UCSD-AML1 (cell line): ENCODE measurements at regions not wholly inside any gene's neighbourhood (a gene's known extent, or its start where the extent isn't known, plus 50 kb on each side); places are given as distances from the start of the nearest gene placed in this dataset.

ENCODE experiments used
- DNase-seq: peaks from one replicate; lab custom pipeline; 2025; ENCODE audit not compliant: unreplicated experiment; lab: John Stamatoyannopoulos, UW

GRCh38 chr6:163943607-163944385, 529.3 kb downstream of the QKI start:
- DNase-seq, result no peak

GRCh38 chr6:163942790-163943189, 528.3 kb downstream of the QKI start:
- DNase-seq, result no peak

GRCh38 chr6:163941624-163941976, 527.1 kb downstream of the QKI start:
- no peak for DNase-seq

- no peak for DNase-seq
These were observed 526.4 kb downstream of the QKI start for GRCh38 chr6:163940705-163941623.

DNA sequence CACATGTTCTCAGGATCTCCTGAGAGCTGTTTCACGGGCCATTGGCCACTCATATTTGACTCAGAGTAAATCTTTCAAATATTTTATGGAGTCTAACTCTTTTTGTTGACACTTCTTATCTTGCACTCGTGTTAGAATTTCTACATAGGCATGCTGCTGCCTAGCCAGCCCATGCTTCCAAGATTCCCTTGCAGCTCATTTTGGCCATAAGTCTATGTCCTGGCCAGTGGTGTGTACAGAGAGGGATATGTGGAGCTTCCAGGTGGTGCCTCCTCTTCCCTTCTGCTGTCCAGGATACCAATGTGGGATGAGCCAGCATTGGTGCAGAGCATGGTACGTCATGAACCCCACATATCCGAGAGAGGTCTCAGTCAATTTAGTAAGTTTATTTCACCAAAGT, 522.6 kb downstream of the QKI start:
- no peak for DNase-seq

DNA sequence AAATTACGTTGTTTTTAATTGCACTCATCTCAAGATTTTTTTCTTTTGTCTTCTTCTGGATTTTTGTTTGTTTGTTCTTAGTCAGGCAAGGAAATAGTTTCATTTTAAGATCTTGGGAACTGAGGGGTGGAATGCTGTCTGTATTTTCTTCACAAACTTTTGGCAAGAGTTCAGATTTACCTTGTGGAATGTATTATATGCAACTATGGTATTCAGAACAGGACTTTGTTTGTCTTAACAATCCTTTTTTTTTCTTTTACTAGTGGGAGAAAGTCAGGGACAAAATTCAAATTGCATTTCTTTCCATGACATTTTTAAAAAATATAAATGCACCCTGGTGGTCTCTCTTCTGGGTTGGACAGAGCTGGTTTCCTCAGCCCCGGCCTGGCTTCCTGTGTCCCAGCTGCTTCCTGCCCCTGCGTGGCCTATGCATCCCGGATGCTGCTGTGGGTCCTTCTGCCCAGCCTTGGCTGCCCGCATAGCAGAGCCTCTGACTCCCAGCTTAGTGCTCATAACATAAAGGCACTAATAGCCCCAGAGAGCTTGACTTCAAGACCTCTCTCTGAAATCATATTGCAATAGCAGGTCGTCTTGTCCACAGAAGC, 520.7 kb downstream of the QKI start:
- DNase-seq, result peak; percentile 29

GRCh38 chr6:163930012-163930411, 515.5 kb downstream of the QKI start:
- DNase-seq, result no peak

DNA sequence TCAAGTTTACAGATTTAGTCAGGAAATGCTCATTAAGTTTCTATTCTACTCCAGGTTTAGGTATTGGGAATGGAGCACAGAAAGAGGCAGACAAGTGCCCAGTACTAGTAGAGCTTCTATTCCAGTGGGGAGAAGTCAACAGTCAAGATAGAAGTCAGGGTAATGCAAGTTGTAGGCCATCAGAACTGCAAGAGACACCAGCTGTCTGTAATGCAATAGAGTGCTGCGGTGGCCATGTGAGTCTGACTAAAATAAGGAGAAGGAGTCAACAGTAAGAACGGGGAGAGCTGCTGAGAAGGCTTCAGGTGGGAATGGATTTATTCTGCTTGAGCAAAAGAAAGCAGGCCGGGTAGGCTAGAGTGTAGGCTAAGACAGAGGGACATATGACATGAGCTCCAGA, 515.0 kb downstream of the QKI start:
- no peak for DNase-seq

DNA sequence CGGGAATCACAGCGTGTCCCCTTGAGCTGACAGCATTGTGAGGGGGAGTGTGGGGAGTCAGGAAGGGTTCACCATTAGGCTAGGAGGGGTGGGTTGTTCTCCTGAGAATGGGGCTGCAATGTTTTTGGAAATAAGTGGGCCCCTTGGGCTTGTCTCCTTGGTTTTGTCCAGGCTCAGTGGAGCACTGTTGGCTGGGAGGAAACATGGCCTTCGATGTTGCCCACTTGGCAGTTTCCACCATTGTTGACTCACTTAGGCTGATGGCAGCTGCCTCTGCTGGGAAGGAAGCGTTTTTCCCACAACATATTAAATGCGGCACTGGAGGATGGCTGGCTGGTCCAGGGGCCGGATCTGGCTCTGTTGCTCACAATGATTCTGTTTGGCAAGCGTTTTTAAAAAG, 512.1 kb downstream of the QKI start:
- no peak for DNase-seq

DNA sequence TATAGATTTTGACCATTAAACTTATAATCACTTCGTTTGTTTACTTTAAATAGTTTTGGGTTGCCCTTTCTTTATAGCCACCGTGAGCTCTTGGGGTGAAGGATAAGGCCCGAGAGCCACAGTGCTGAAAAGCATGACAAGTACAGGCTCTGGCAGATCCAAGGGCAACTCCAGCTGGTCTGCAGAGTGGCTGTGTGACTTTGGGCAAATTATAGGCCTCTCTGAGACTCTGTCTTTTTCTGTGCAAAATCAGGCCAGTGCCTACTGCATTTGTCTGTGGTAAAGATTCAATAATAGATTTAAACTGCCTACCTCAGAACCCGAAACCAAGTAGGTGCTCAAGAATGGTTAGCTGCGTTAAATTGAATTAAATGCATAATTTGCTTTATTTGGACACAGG, 511.3 kb downstream of the QKI start:
- no peak for DNase-seq

DNA sequence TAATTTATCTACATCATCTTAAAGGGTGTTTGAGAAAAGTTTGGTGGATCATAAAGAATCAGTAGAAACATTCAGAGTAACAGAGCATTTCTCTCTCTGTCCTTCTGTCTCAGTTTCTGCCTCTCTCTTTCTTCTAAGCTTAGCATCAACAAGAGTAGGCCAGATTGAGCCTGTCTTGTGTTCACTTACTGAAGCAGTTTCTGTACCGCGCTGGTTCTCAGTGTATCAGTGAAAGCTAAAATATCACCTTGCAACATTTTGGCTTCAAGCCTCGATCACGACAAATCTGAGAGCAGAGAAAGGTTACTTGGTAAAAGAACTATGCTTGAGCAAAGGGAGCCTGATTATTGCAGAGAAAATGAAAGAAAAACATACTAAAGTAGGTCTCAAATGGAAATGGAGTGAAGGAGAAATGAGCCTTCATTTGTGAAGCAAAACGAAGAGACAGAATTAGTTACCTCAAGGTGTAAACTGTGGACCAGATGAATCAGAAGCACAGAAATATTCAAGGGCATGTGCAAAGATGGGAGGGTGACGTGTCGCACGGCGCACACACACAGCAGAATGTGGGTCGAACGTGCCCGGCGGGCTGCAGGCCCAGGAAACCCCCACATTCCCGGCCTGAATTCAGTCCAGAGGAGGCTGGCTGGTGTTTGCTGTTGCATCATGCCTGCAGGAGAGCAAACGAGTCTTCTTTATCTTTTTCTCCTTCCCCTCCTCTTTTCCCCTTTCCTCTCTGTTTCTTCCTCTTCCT, 509.3 kb downstream of the QKI start:
- DNase-seq, result no peak

GRCh38 chr6:163922562-163922961, 508.0 kb downstream of the QKI start:
- no peak for DNase-seq

DNA sequence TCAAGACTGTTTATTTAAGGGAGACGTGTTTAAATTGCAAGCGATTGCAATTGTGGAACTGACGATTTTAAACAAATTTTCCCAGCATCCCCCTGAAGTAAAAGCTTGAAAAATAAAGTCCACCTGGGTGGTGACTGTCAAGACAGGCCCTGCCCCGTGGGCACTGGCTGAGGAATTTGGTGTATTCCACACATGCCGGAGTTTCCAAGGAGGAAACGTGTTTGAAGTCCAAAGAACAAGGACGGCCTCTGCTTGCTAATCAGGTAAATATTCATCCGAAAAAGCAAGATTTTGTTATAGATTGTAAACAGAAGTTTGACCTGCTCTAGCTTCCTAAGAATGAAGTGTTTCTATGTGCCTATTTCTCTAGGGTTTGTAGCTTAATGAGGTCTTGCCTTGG, 505.1 kb downstream of the QKI start:
- no peak for DNase-seq

DNA sequence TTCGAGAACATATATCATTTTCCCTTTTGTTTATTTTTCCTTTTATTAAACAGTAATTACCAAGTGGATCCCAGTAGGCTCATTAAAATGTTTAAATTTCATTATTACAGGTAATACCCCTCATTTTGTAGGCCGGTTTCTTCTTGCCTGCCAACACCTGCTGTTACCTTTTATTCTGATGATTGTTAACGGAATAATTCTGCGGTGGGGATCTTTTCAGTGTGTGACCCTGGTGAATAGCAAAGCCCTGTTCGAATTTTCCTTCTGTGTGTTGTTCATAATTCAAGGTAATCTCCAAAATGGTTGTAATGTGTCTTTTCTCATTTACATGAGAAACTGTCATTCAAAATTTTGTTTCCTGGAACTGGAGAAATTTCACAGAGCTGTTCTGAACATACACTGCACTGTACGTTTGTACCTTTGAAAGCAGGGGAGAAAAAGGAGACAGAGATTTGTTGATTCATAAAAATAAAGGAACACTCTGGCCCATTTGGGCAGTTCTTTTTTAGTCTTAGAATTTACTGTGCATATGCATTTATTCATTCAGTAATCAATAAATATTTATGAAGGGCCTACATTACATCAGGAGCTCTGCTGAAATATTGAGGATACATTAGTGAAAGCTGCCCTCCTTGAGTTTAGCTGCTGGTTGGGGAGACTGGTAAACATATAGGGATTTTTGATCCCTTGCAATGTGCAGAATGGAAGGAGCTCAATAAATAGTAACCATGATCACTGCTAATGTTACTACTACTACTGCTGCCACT, 502.0 kb downstream of the QKI start:
- no peak for DNase-seq

GRCh38 chr6:163915131-163915530, 500.6 kb downstream of the QKI start:
- no peak for DNase-seq

GRCh38 chr6:163913045-163913444, 498.5 kb downstream of the QKI start:
- DNase-seq, result no peak

- no peak for DNase-seq
These were observed 491.6 kb downstream of the QKI start for GRCh38 chr6:163906006-163906710.

- no peak for DNase-seq
These were observed 489.7 kb downstream of the QKI start for GRCh38 chr6:163904186-163904585.

DNA sequence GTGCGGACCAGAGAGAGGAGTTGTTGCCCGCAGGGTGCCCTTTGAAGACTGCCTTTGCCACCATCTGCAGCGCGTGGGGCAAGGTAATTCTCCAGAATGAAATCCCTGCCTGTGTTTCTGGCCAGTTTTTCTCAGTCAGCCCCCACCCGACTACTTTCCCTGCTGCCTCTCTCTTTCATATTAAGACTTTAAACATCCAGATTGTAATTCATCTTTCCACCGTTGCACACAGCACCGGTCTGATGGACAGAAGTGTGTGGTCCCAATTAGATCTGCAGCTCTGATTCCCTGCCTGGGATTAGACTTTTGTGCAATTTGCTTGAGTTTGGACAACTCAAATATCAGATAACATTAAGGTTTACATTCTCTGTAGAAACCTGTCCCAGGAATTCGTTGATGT, 489.0 kb downstream of the QKI start:
- no peak for DNase-seq

GRCh38 chr6:163902993-163903392, 488.5 kb downstream of the QKI start:
- no peak for DNase-seq
